PC-3 (cell line): ENCODE measurements at regions not wholly inside any gene's neighbourhood (a gene's known extent, or its start where the extent isn't known, plus 50 kb on each side); places are given as distances from the start of the nearest gene placed in this dataset.

ENCODE experiments used
- ATAC-seq: fragments of 200-7000 bp; cut with Tn5 transposase; 2 replicates; pipeline ENCODE4 v1.9.1; 2020; ENCODE audit warnings: mild to moderate bottlenecking, moderate library complexity
- BruUV-seq: library from RNA; stranded (reverse); fragments of 400-500 nt; replicated peaks from 2 replicates; lab custom pipeline; 2021; lab: Mats Ljungman, UMichigan
- CTCF ChIA-PET: fragments of 300-600 bp; sonication (Branson Sonifier 250); formaldehyde crosslinking; loops from one replicate; lab custom pipeline; 2022; ENCODE audit warnings: antibody characterized with exemption; lab: Charles Lee
- POLR2A ChIA-PET: fragments of 300-600 bp; sonication (Branson Sonifier 250); formaldehyde crosslinking; loops from one replicate; lab custom pipeline; 2022; ENCODE audit warnings: antibody characterized with exemption; ENCODE audit not compliant: unreplicated experiment; lab: Charles Lee
- DNase-seq: peaks from one replicate; pipeline ENCODE4 v3.0.0-alpha.2; 2015
- H2AFZ ChIP-seq: fragments of 300-600 bp; sonication (generic); 2 replicates; pipeline ENCODE4 v1.6.0; 2016; ENCODE audit warnings: antibody characterized with exemption, low read length
- H3F3A ChIP-seq: fragments of 300-600 bp; sonication (generic); one replicate; pipeline ENCODE4 v1.6.0; 2017; ENCODE audit warnings: antibody characterized with exemption, low read length, control low read depth, mild to moderate bottlenecking; ENCODE audit not compliant: unreplicated experiment
- H3K27ac ChIP-seq: fragments of 300-600 bp; sonication (generic); 2 replicates; pipeline ENCODE4 v1.5.1; 2016; ENCODE audit warnings: mild to moderate bottlenecking, low read length
- H3K27me3 ChIP-seq: fragments of 300-600 bp; sonication (generic); 2 replicates; pipeline ENCODE4 v1.6.1; 2016; ENCODE audit warnings: low read length, mixed read lengths
- H3K36me3 ChIP-seq: fragments of 300-600 bp; sonication (generic); 2 replicates; pipeline ENCODE4 v1.6.1; 2016; ENCODE audit warnings: low read depth, mixed run types, low read length, mixed read lengths
- H3K4me1 ChIP-seq: fragments of 300-600 bp; sonication (generic); 2 replicates; pipeline ENCODE4 v1.5.1; 2016; ENCODE audit warnings: low read length; ENCODE audit not compliant: insufficient read depth
- H3K4me2 ChIP-seq: fragments of 300-600 bp; sonication (generic); 2 replicates; pipeline ENCODE4 v1.6.0; 2016; ENCODE audit warnings: low read length
- H3K4me3 ChIP-seq: fragments of 300-600 bp; sonication (generic); 2 replicates; pipeline ENCODE4 v1.5.1; 2016; ENCODE audit warnings: mild to moderate bottlenecking, low read length, mixed read lengths
- H3K79me2 ChIP-seq: fragments of 300-600 bp; sonication (generic); 2 replicates; pipeline ENCODE4 v1.6.1; 2017; ENCODE audit warnings: low read length, mixed read lengths
- H3K9ac ChIP-seq: fragments of 300-600 bp; sonication (generic); 2 replicates; pipeline ENCODE4 v1.6.0; 2016; ENCODE audit warnings: mild to moderate bottlenecking, low read length
- H3K9me2 ChIP-seq: fragments of 300-600 bp; sonication (generic); replicated peaks from 2 replicates; pipeline ENCODE4 v1.6.1; 2016; ENCODE audit warnings: mixed run types, low read length, mixed read lengths
- H3K9me3 ChIP-seq: fragments of 300-600 bp; sonication (generic); 2 replicates; pipeline ENCODE4 v1.6.1; 2016; ENCODE audit warnings: low read length, mixed read lengths
- H4K20me1 ChIP-seq: fragments of 300-600 bp; sonication (generic); 2 replicates; pipeline ENCODE4 v1.6.1; 2016; ENCODE audit warnings: low read length, mixed read lengths
- CTCF ChIP-seq: fragments of 300-600 bp; sonication (generic); conservative IDR thresholded peaks from 2 replicates; pipeline ENCODE4 v1.5.1; 2017; ENCODE audit warnings: antibody characterized with exemption, low read depth, mild to moderate bottlenecking, low read length
- EZH2 ChIP-seq: fragments of 300-600 bp; sonication (generic); IDR thresholded peaks from one replicate; pipeline ENCODE4 v1.6.1; 2017; ENCODE audit warnings: antibody characterized with exemption, mild to moderate bottlenecking, low read length; ENCODE audit not compliant: unreplicated experiment
- EZH2phosphoT487 ChIP-seq: fragments of 300-600 bp; sonication (generic); IDR thresholded peaks from 2 replicates; pipeline ENCODE4 v1.6.1; 2018; ENCODE audit warnings: mild to moderate bottlenecking, antibody characterized with exemption, low read length, borderline replicate concordance
- intact Hi-C: fragments of 100-400 bp; cut with micrococcal nuclease; formaldehyde crosslinking; loops from 2 replicates; pipeline ENCODE4 v1.9.0; 2023

DNA sequence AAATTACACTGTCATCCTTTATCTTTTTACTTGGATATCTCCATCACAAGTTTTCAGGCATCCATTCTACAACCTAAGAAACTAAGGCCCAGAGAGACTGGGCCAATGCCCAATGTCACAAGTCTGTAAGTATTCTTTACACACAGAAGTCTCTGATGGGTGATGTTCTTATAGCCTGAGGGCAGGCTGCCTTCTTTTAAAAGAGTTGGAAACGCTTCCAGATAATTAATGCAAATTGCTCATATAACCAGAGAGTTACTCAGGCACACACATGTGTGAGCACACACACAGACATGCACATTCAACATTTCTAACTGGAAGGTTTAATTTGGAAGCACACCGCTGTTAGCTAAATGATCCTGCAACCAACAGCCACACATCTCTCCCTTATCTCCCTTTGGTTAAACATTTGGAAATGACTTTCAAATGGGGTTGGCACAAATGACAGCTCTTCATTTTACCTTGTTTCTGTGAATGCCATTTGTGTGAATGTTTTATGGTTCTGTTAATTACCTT, 160.8 kb upstream of the TMPO start:
- ChIA-PET POLR2A (no interaction called here), CTCF (no interaction called here)
- Histone ChIP-seq H3K4me1 (peaks cover 11% of the 10 kb centered on the region), H3K27ac (no peak overlapping the region), H3K27me3 (peaks cover 14% of the 10 kb centered on the region), H2AFZ (no peak overlapping the region), H3K36me3 (no peaks in the 10 kb centered on the region), H3K9ac (no peak overlapping the region), H3K4me3 (no peak overlapping the region), H3K79me2 (no peaks in the 10 kb centered on the region), H3K9me2 (no peaks in the 10 kb centered on the region), H3K9me3 (no peaks in the 10 kb centered on the region), H3K4me2 (no peak overlapping the region), H4K20me1 (no peaks in the 10 kb centered on the region), H3F3A (no peaks in the 10 kb centered on the region)
- no peak for TF ChIP-seq EZH2phosphoT487
- no peak for TF ChIP-seq EZH2
- TF ChIP-seq CTCF: no peak
- DNase-seq: no peak
- intact Hi-C loops: no loop called here
- no peak for ATAC-seq
- no TSS peak for BruUV-seq

GRCh38 chr12:98355322-98355721, 160.1 kb upstream of the TMPO start:
- peaks cover 16% of the 10 kb centered on the region for H3K27me3 ChIP-seq
- POLR2A ChIA-PET: no interaction called here
- H2AFZ ChIP-seq: no peak overlapping the region
- H3K9ac ChIP-seq: no peak overlapping the region
- peaks cover 11% of the 10 kb centered on the region for H3K4me1 ChIP-seq
- H3K4me3 ChIP-seq: no peak overlapping the region
- no peaks in the 10 kb centered on the region for H3K9me2 ChIP-seq
- H3F3A ChIP-seq: no peaks in the 10 kb centered on the region
- TF ChIP-seq CTCF: no peak
- TF ChIP-seq EZH2: no peak
- no peak for TF ChIP-seq EZH2phosphoT487
- no peak overlapping the region for H3K4me2 ChIP-seq
- CTCF ChIA-PET: no interaction called here
- ATAC-seq (no peak), DNase-seq (peak; percentile 58)
- no TSS peak for BruUV-seq
- H4K20me1 ChIP-seq: no peaks in the 10 kb centered on the region
- no peaks in the 10 kb centered on the region for H3K79me2 ChIP-seq
- no peaks in the 10 kb centered on the region for H3K9me3 ChIP-seq
- intact Hi-C loops: no loop called here
- no peaks in the 10 kb centered on the region for H3K36me3 ChIP-seq
- H3K27ac ChIP-seq: no peak overlapping the region

GRCh38 chr12:98355933-98356332, 159.5 kb upstream of the TMPO start:
- H3F3A ChIP-seq: no peaks in the 10 kb centered on the region
- TF ChIP-seq CTCF (no peak), EZH2phosphoT487 (no peak), EZH2 (no peak)
- ChIA-PET CTCF (no interaction called here), POLR2A (no interaction called here)
- H3K4me1 ChIP-seq: peaks cover 11% of the 10 kb centered on the region
- H3K4me3 ChIP-seq: no peak overlapping the region
- H3K27me3 ChIP-seq: peaks cover 22% of the 10 kb centered on the region
- H3K36me3 ChIP-seq: no peaks in the 10 kb centered on the region
- intact Hi-C loops: no loop called here
- H2AFZ ChIP-seq: no peak overlapping the region
- BruUV-seq: no TSS peak
- H4K20me1 ChIP-seq: no peaks in the 10 kb centered on the region
- H3K79me2 ChIP-seq: no peaks in the 10 kb centered on the region
- no peak for ATAC-seq
- no peaks in the 10 kb centered on the region for H3K9me3 ChIP-seq
- no peak overlapping the region for H3K4me2 ChIP-seq
- no peaks in the 10 kb centered on the region for H3K9me2 ChIP-seq
- H3K27ac ChIP-seq: no peak overlapping the region
- H3K9ac ChIP-seq: no peak overlapping the region
- DNase-seq: no peak
